SK-N-SH (cell line): ENCODE measurements at regions not wholly inside any gene's neighbourhood (a gene's known extent, or its start where the extent isn't known, plus 50 kb on each side); places are given as distances from the start of the nearest gene placed in this dataset.

Experiments
- CTCF ChIA-PET: fragments of 300-600, 350-600 bp; formaldehyde crosslinking; extraction: SDS; loops from one replicate; lab custom pipeline; 2021; lab: Yijun Ruan, JAX
- POLR2A ChIA-PET: fragments of 350-600 bp; sonication (Branson Sonifier 250); formaldehyde crosslinking; extraction: SDS; loops from one replicate; lab custom pipeline; 2020; ENCODE audit warnings: antibody characterized with exemption, inconsistent platforms; lab: Yijun Ruan, JAX
- DNase-seq: peaks from one replicate; pipeline ENCODE4 v3.0.0; 2012
- H2AFZ ChIP-seq: fragments of 200-600 bp; sonication (generic); 2 replicates; pipeline ENCODE4 v1.8.1; 2016; ENCODE audit warnings: antibody characterized with exemption, mild to moderate bottlenecking, low read depth
- H3F3A ChIP-seq: fragments of 200-600 bp; sonication (generic); replicated peaks from 2 replicates; pipeline ENCODE3; 2016; ENCODE audit warnings: antibody characterized with exemption, mild to moderate bottlenecking; ENCODE audit not compliant: insufficient read depth
- H3K27ac ChIP-seq, 2 experiments: fragments of 200-500 bp in 1 of 2; fragments of 200-600 bp in 1 of 2; sonication (Bioruptor generic) in 1 of 2; sonication (generic), shearing (Covaris generic) in 1 of 2; 2 replicates each; pipeline versions ENCODE4 v1.5.1 to v1.6.1; 2014 to 2016; ENCODE audit warnings: low read depth in 2 of 2, inconsistent platforms in 1 of 2, low read length in 1 of 2, mild to moderate bottlenecking in 1 of 2, mixed read lengths in 1 of 2
- H3K27me3 ChIP-seq: fragments of 200-600 bp; sonication (generic), shearing (Covaris generic); 2 replicates; pipeline ENCODE4 v1.6.1; 2016; ENCODE audit warnings: mixed run types; ENCODE audit not compliant: insufficient read depth
- H3K36me3 ChIP-seq, 2 experiments: fragments of 200-500 bp in 1 of 2; fragments of 200-600 bp in 1 of 2; sonication (Bioruptor generic) in 1 of 2; sonication (generic) in 1 of 2; replicated peaks in 1 of 2; 2 replicates each; pipeline versions ENCODE3 to v1.5.1; 2014 to 2016; ENCODE audit warnings: low read length in 1 of 2, mild to moderate bottlenecking in 1 of 2; ENCODE audit not compliant: insufficient read depth in 2 of 2, control insufficient read depth in 1 of 2
- H3K4me1 ChIP-seq, 2 experiments: fragments of 200-500 bp in 1 of 2; fragments of 200-600 bp in 1 of 2; sonication (Bioruptor generic) in 1 of 2; sonication (generic), shearing (Covaris generic) in 1 of 2; 2 replicates each; pipeline versions ENCODE4 v1.5.1 to v1.6.1; 2014 to 2016; ENCODE audit warnings: low read depth in 1 of 2, low read length in 1 of 2, mixed run types in 1 of 2; ENCODE audit not compliant: insufficient read depth in 2 of 2, control insufficient read depth in 1 of 2
- H3K4me2 ChIP-seq: fragments of 200-600 bp; sonication (generic), shearing (Covaris generic); 2 replicates; pipeline ENCODE4 v1.6.1; 2017; ENCODE audit warnings: mixed run types
- H3K4me3 ChIP-seq, 2 experiments: fragments of 200-500 bp in 1 of 2; fragments of 200-600 bp in 1 of 2; sonication (Bioruptor generic) in 1 of 2; sonication (generic), shearing (Covaris generic) in 1 of 2; 2 replicates each; pipeline versions ENCODE4 v1.5.1 to v1.8.1; 2014 to 2016; ENCODE audit warnings: low read depth in 2 of 2, inconsistent platforms in 1 of 2, low read length in 1 of 2, mild to moderate bottlenecking in 1 of 2, mixed read lengths in 1 of 2, moderate library complexity in 1 of 2
- H3K79me2 ChIP-seq: fragments of 200-600 bp; sonication (generic); 2 replicates; pipeline ENCODE4 v1.8.1; 2017; ENCODE audit warnings: mild to moderate bottlenecking; ENCODE audit not compliant: insufficient read depth
- H3K9ac ChIP-seq: fragments of 200-600 bp; sonication (generic); 2 replicates; pipeline ENCODE4 v1.6.1; 2017; ENCODE audit warnings: mixed run types
- H3K9me2 ChIP-seq: fragments of 200-600 bp; sonication (generic); 2 replicates; pipeline ENCODE4 v1.6.1; 2017; ENCODE audit warnings: mixed run types
- H3K9me3 ChIP-seq: fragments of 200-600 bp; sonication (generic); 2 replicates; pipeline ENCODE4 v1.6.1; 2017; ENCODE audit warnings: mixed run types, mild to moderate bottlenecking, moderate library complexity
- H4K20me1 ChIP-seq: fragments of 200-600 bp; sonication (generic); 2 replicates; pipeline ENCODE4 v1.6.1; 2017; ENCODE audit warnings: mild to moderate bottlenecking, mixed run types; ENCODE audit not compliant: insufficient read depth
- ELF1 ChIP-seq: IDR thresholded peaks from 2 replicates; pipeline ENCODE4 v1.4.0; 2012
- EZH2phosphoT487 ChIP-seq: fragments of 200-600 bp; sonication (generic); IDR thresholded peaks from 2 replicates; pipeline ENCODE4 v1.6.1; 2017; ENCODE audit warnings: low read depth, mixed run types, mild to moderate bottlenecking, antibody characterized with exemption, moderate library complexity, borderline replicate concordance
- FOSL2 ChIP-seq: IDR thresholded peaks from 2 replicates; pipeline ENCODE4 v1.4.0; 2012; ENCODE audit warnings: low read depth, mild to moderate bottlenecking, moderate library complexity, borderline replicate concordance
- FOXJ3 ChIP-seq: sonication (generic); formaldehyde crosslinking; IDR thresholded peaks from 2 replicates; pipeline ENCODE4 v1.5.1; 2020; ENCODE audit warnings: mild to moderate bottlenecking, missing genetic modification reagents
- FOXM1 ChIP-seq: IDR thresholded peaks from 2 replicates; pipeline ENCODE4 v1.4.0; 2012; ENCODE audit warnings: low read depth, mild to moderate bottlenecking
- GABPA ChIP-seq: IDR thresholded peaks from 2 replicates; pipeline ENCODE4 v1.4.0; 2012; ENCODE audit warnings: low read depth, mild to moderate bottlenecking
- JUND ChIP-seq: IDR thresholded peaks from 2 replicates; pipeline ENCODE4 v1.4.0; 2012
- MXI1 ChIP-seq: IDR thresholded peaks from 2 replicates; pipeline ENCODE4 v1.6.1; 2012; ENCODE audit warnings: mild to moderate bottlenecking, low read depth, low read length, improper control_type of control experiment
- NFIC ChIP-seq: IDR thresholded peaks from 2 replicates; pipeline ENCODE4 v1.4.0; 2012; ENCODE audit warnings: borderline replicate concordance
- POLR2AphosphoS5 ChIP-seq: IDR thresholded peaks from 2 replicates; pipeline ENCODE4 v1.6.1; 2012; ENCODE audit warnings: low read depth, low read length
- RAD21 ChIP-seq: IDR thresholded peaks from 2 replicates; pipeline ENCODE4 v1.6.1; 2012; ENCODE audit warnings: mild to moderate bottlenecking, low read length
- RFX5 ChIP-seq: IDR thresholded peaks from 2 replicates; pipeline ENCODE4 v1.6.1; 2012; ENCODE audit warnings: mild to moderate bottlenecking, improper control_type of control experiment, low read length
- SMC3 ChIP-seq: IDR thresholded peaks from 2 replicates; pipeline ENCODE4 v1.6.1; 2012; ENCODE audit warnings: low read depth, low read length, improper control_type of control experiment
- TAF1 ChIP-seq: IDR thresholded peaks from 2 replicates; pipeline ENCODE4 v1.6.1; 2012; ENCODE audit warnings: low read depth, mild to moderate bottlenecking, low read length, moderate library complexity, borderline replicate concordance
- TCF12 ChIP-seq: IDR thresholded peaks from 2 replicates; pipeline ENCODE4 v1.4.0; 2012
- YY1 ChIP-seq: IDR thresholded peaks from 2 replicates; pipeline ENCODE4 v1.4.0; 2012; ENCODE audit warnings: low read depth, mild to moderate bottlenecking
- WGBS: methylation state at CpG from one replicate; pipeline ENCODE4 v1.1.6; 2017; ENCODE audit warnings: low lambda C conversion rate; 5-methylcytosine and 5-hydroxymethylcytosine counted together
- TF ChIP-seq, protein P1 (sequence below): IDR thresholded peaks from 2 replicates; pipeline ENCODE4; 2012
- TF ChIP-seq, protein P2 (sequence below): IDR thresholded peaks from 2 replicates; pipeline ENCODE4 v1.4.0; 2012; ENCODE audit warnings: low read depth
- TF ChIP-seq, protein P3 (sequence below): fragments of 150-350 bp; IDR thresholded peaks from 2 replicates; pipeline ENCODE4 v1.6.1; 2017; ENCODE audit warnings: antibody characterized with exemption, low read length, low read depth, borderline replicate concordance
- TF ChIP-seq, protein P4 (sequence below): IDR thresholded peaks from 2 replicates; pipeline ENCODE4 v1.6.1; 2012; ENCODE audit warnings: mild to moderate bottlenecking, low read depth, low read length, moderate library complexity

DNA sequence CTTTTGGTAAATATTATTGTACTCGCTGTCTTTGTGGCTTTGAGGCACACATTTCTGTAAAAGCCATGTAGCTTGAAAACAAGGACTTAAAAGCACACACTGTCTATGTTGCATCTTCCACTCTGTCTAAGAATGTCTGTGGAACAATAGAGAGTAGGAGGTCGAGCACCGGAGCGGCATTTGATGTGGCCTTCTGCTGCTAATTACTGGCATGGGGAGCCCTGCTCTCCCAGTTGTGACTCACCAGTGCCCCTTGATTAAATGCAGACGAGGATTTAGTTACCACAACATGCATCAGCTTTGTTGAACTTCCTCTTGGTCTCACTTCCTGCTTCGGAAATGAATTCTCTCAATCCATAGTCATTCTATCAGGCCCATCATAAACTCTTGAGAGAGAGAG, 680.7 kb upstream of the SLC35B3 start:
- H3K4me1 ChIP-seq, result no peaks in the 10 kb centered on the region
- H3F3A ChIP-seq, result no peaks in the 10 kb centered on the region
- ChIA-PET POLR2A (no interaction called here), CTCF (no interaction called here)
- no peaks in the 10 kb centered on the region for H3K79me2 ChIP-seq
- H2AFZ ChIP-seq, result peak overlapping the region; percentile 64
- no peaks in the 10 kb centered on the region for H3K9me3 ChIP-seq
- WGBS, result 2% methylated on average over 2 of the region's 6 CpGs
- H4K20me1 ChIP-seq, result no peaks in the 10 kb centered on the region
- H3K27ac ChIP-seq, result peak overlapping the region in 1 of 2 experiments; percentile 32; a peak in 2 of 4 replicates
- no peaks in the 10 kb centered on the region for H3K27me3 ChIP-seq
- no peak overlapping the region for H3K4me3 ChIP-seq
- no peaks in the 10 kb centered on the region for H3K36me3 ChIP-seq
- TF ChIP-seq POLR2AphosphoS5, result no peak
- TF ChIP-seq FOSL2, result peak; percentile 53; the same call in 1 of the 2 replicates
- peak; percentile 86 for TF ChIP-seq TCF12
- peak; percentile 36; the same call in 1 of the 2 replicates for TF ChIP-seq GABPA
- no peak for TF ChIP-seq EZH2phosphoT487
- peak; percentile 19; the same call in 1 of the 2 replicates for TF ChIP-seq ELF1
- TF ChIP-seq JUND, result peak; percentile 30; the same call in 1 of the 2 replicates
- TF ChIP-seq YY1, result no peak
- TF ChIP-seq, protein P1, sequence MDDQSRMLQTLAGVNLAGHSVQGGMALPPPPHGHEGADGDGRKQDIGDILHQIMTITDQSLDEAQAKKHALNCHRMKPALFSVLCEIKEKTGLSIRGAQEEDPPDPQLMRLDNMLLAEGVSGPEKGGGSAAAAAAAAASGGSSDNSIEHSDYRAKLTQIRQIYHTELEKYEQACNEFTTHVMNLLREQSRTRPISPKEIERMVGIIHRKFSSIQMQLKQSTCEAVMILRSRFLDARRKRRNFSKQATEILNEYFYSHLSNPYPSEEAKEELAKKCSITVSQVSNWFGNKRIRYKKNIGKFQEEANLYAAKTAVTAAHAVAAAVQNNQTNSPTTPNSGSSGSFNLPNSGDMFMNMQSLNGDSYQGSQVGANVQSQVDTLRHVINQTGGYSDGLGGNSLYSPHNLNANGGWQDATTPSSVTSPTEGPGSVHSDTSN, result no peak
- no peak for TF ChIP-seq MXI1
- TF ChIP-seq, protein P2, sequence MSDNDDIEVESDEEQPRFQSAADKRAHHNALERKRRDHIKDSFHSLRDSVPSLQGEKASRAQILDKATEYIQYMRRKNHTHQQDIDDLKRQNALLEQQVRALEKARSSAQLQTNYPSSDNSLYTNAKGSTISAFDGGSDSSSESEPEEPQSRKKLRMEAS, result 0 out of 2 replicates have a peak, but pooled peaks have one; percentile 8
- H3K9ac ChIP-seq, result no peak overlapping the region
- H3K4me2 ChIP-seq, result peak overlapping the region; percentile 32; the same call in 1 of the 2 replicates
- DNase-seq, result no peak
- 0 out of 2 replicates have a peak, but pooled peaks cover 3% of the 10 kb centered on the region for H3K9me2 ChIP-seq

DNA sequence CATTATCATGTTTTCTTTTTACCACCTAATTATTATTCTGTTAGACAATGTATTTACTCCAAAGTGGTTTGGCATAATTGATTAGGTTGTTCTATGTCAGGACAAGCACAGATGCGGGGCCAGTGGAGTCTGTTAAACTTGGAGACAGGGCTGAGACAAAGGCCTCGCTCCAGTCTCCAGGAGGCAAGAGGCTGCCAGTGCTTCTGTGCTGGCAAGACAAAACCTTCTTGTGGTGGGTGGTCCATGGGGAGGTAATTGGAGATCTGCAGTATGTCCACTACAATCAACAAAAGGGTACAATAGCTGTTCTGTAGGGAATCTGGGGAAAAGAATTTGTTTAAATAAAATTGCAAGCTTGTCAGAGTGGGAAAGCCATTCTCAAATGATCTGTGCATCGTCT, 677.2 kb upstream of the SLC35B3 start:
- Histone ChIP-seq H3F3A (no peaks in the 10 kb centered on the region), H3K4me2 (no peak overlapping the region), H2AFZ (no peak overlapping the region), H3K27me3 (no peaks in the 10 kb centered on the region), H3K4me3 (no peak overlapping the region), H3K9ac (no peak overlapping the region), H3K79me2 (no peaks in the 10 kb centered on the region), H3K9me2 (0 out of 2 replicates have a peak, but pooled peaks cover 3% of the 10 kb centered on the region), H3K9me3 (no peaks in the 10 kb centered on the region), H3K36me3 (no peaks in the 10 kb centered on the region), H3K4me1 (no peaks in the 10 kb centered on the region), H3K27ac (no peak overlapping the region), H4K20me1 (no peaks in the 10 kb centered on the region)
- TF ChIP-seq TAF1 (no peak), FOXJ3 (CRISPR knock-in tag) (no peak), RAD21 (no peak), ELF1 (no peak), SMC3 (no peak), FOXM1 (no peak), JUND (no peak), RFX5 (no peak), NFIC (no peak)
- TF ChIP-seq, protein P3, sequence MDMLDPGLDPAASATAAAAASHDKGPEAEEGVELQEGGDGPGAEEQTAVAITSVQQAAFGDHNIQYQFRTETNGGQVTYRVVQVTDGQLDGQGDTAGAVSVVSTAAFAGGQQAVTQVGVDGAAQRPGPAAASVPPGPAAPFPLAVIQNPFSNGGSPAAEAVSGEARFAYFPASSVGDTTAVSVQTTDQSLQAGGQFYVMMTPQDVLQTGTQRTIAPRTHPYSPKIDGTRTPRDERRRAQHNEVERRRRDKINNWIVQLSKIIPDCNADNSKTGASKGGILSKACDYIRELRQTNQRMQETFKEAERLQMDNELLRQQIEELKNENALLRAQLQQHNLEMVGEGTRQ, result no peak
- TF ChIP-seq, protein P1, result no peak
- TF ChIP-seq, protein P4, sequence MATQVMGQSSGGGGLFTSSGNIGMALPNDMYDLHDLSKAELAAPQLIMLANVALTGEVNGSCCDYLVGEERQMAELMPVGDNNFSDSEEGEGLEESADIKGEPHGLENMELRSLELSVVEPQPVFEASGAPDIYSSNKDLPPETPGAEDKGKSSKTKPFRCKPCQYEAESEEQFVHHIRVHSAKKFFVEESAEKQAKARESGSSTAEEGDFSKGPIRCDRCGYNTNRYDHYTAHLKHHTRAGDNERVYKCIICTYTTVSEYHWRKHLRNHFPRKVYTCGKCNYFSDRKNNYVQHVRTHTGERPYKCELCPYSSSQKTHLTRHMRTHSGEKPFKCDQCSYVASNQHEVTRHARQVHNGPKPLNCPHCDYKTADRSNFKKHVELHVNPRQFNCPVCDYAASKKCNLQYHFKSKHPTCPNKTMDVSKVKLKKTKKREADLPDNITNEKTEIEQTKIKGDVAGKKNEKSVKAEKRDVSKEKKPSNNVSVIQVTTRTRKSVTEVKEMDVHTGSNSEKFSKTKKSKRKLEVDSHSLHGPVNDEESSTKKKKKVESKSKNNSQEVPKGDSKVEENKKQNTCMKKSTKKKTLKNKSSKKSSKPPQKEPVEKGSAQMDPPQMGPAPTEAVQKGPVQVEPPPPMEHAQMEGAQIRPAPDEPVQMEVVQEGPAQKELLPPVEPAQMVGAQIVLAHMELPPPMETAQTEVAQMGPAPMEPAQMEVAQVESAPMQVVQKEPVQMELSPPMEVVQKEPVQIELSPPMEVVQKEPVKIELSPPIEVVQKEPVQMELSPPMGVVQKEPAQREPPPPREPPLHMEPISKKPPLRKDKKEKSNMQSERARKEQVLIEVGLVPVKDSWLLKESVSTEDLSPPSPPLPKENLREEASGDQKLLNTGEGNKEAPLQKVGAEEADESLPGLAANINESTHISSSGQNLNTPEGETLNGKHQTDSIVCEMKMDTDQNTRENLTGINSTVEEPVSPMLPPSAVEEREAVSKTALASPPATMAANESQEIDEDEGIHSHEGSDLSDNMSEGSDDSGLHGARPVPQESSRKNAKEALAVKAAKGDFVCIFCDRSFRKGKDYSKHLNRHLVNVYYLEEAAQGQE, result no peak
- ChIA-PET POLR2A (no interaction called here), CTCF (no interaction called here)
- DNase-seq, result no peak
- WGBS, result 10% methylated on average over 3 of the region's 3 CpGs
